ENCODE measurements at regions not wholly inside any gene's neighbourhood (a gene's known extent, or its start where the extent isn't known, plus 50 kb on each side); places are given as distances from the start of the nearest gene placed in this dataset.

- no peaks in the 10 kb centered on the region for H3K27me3 ChIP-seq (ENCODE audit: control insufficient read depth, insufficient read depth, low read length)
- H3K4me2 ChIP-seq (ENCODE audit: low read length): no peak overlapping the region
- H3K36me3 ChIP-seq (ENCODE audit: control insufficient read depth, insufficient read depth, low read length): no peaks in the 10 kb centered on the region
- no peaks in the 10 kb centered on the region for H3K4me1 ChIP-seq
- H3K79me2 ChIP-seq: no peaks in the 10 kb centered on the region
- no peak overlapping the region for H2AFZ ChIP-seq
- H3K4me3 ChIP-seq (ENCODE audit: low read depth, low read length): no peak overlapping the region
- no peaks in the 10 kb centered on the region for H3K9me3 ChIP-seq (ENCODE audit: control insufficient read depth, low read length)
- TF ChIP-seq CTCF (IDR thresholded peaks at IDR 0.05): no peak
- H3K27ac ChIP-seq: no peak overlapping the region
- H3K9ac ChIP-seq: no peak overlapping the region
Measured at GRCh38 chr5:173501922-173502321, 114.5 kb downstream of the BOD1 start.

- H3K79me2 ChIP-seq: no peaks in the 10 kb centered on the region
- H3K9ac ChIP-seq: no peak overlapping the region
- H3K36me3 ChIP-seq (ENCODE audit: control insufficient read depth, insufficient read depth, low read length): no peaks in the 10 kb centered on the region
- no peak overlapping the region for H3K4me2 ChIP-seq (ENCODE audit: low read length)
- no peak overlapping the region for H2AFZ ChIP-seq
- no peak overlapping the region for H3K27ac ChIP-seq
- no peaks in the 10 kb centered on the region for H3K27me3 ChIP-seq (ENCODE audit: control insufficient read depth, insufficient read depth, low read length)
- H3K4me1 ChIP-seq: no peaks in the 10 kb centered on the region
- TF ChIP-seq CTCF (IDR thresholded peaks at IDR 0.05): no peak
- H3K4me3 ChIP-seq (ENCODE audit: low read depth, low read length): no peak overlapping the region
- H3K9me3 ChIP-seq (ENCODE audit: control insufficient read depth, low read length): no peaks in the 10 kb centered on the region
Measured at GRCh38 chr5:173501271-173501670, 115.2 kb downstream of the BOD1 start.

GRCh38 chr5:173500213-173500560 lies 116.3 kb downstream of the BOD1 start:
- Histone ChIP-seq H2AFZ (no peak overlapping the region), H3K27ac (no peak overlapping the region), H3K27me3 (ENCODE audit: control insufficient read depth, insufficient read depth, low read length) (no peaks in the 10 kb centered on the region), H3K4me1 (no peaks in the 10 kb centered on the region), H3K79me2 (no peaks in the 10 kb centered on the region), H3K4me2 (ENCODE audit: low read length) (no peak overlapping the region), H3K36me3 (ENCODE audit: control insufficient read depth, insufficient read depth, low read length) (no peaks in the 10 kb centered on the region), H3K9me3 (ENCODE audit: control insufficient read depth, low read length) (no peaks in the 10 kb centered on the region), H3K4me3 (ENCODE audit: low read depth, low read length) (no peak overlapping the region), H3K9ac (no peak overlapping the region)
- no peak for TF ChIP-seq CTCF (IDR thresholded peaks at IDR 0.05)

- Histone ChIP-seq H3K4me3 (ENCODE audit: low read depth, low read length) (no peak overlapping the region), H3K4me1 (no peaks in the 10 kb centered on the region), H3K9ac (no peak overlapping the region), H3K36me3 (ENCODE audit: control insufficient read depth, insufficient read depth, low read length) (no peaks in the 10 kb centered on the region), H3K4me2 (ENCODE audit: low read length) (no peak overlapping the region), H3K79me2 (no peaks in the 10 kb centered on the region), H3K27ac (no peak overlapping the region), H3K9me3 (ENCODE audit: control insufficient read depth, low read length) (no peaks in the 10 kb centered on the region), H2AFZ (no peak overlapping the region), H3K27me3 (ENCODE audit: control insufficient read depth, insufficient read depth, low read length) (no peaks in the 10 kb centered on the region)
- TF ChIP-seq CTCF (IDR thresholded peaks at IDR 0.05): no peak
Measured at GRCh38 chr5:173499471-173500212, 116.8 kb downstream of the BOD1 start.
